GM23338 (cell line): ENCODE measurements at regions not wholly inside any gene's neighbourhood (a gene's known extent, or its start where the extent isn't known, plus 50 kb on each side); places are given as distances from the start of the nearest gene placed in this dataset.

ENCODE experiments used
- ATAC-seq: fragments of 200-7000 bp; cut with Tn5 transposase; 3 replicates; pipeline ENCODE4 v1.9.1; 2020
- DNase-seq: peaks from one replicate; pipeline ENCODE4 v3.0.0-alpha.2; 2015; ENCODE audit warnings: low spot score
- H2AFZ ChIP-seq: fragments of 200-600 bp; sonication (generic); 2 replicates; pipeline ENCODE4 v1.8.0; 2016; ENCODE audit warnings: antibody characterized with exemption, mild to moderate bottlenecking, moderate library complexity
- H3F3A ChIP-seq: fragments of 200-600 bp; sonication (generic); replicated peaks from 2 replicates; pipeline ENCODE4 v1.8.0; 2017; ENCODE audit warnings: antibody characterized with exemption, mixed run types, low read depth
- H3K27ac ChIP-seq: fragments of 200-600 bp; sonication (generic); 2 replicates; pipeline ENCODE4 v1.6.1; 2016; ENCODE audit warnings: low read depth
- H3K27me3 ChIP-seq: fragments of 200-600 bp; sonication (generic); 2 replicates; pipeline ENCODE4 v1.8.0; 2016; ENCODE audit warnings: mild to moderate bottlenecking, mixed run types, moderate library complexity; ENCODE audit not compliant: insufficient read depth
- H3K36me3 ChIP-seq: fragments of 200-600 bp; sonication (generic); 2 replicates; pipeline ENCODE4 v1.8.0; 2016; ENCODE audit warnings: mild to moderate bottlenecking; ENCODE audit not compliant: insufficient read depth
- H3K4me1 ChIP-seq: fragments of 200-600 bp; sonication (generic); 2 replicates; pipeline ENCODE4 v1.8.0; 2016; ENCODE audit warnings: mild to moderate bottlenecking, moderate library complexity; ENCODE audit not compliant: insufficient read depth
- H3K4me2 ChIP-seq: fragments of 200-600 bp; sonication (generic); 2 replicates; pipeline ENCODE4 v1.7.1; 2017; ENCODE audit warnings: mixed run types
- H3K4me3 ChIP-seq: fragments of 200-600 bp; sonication (generic); 2 replicates; pipeline ENCODE4 v1.6.1; 2016; ENCODE audit warnings: mixed run types
- H3K79me2 ChIP-seq: fragments of 200-600 bp; sonication (generic); replicated peaks from 2 replicates; pipeline ENCODE4 v1.8.0; 2017; ENCODE audit warnings: mild to moderate bottlenecking; ENCODE audit not compliant: insufficient read depth
- H3K9me2 ChIP-seq: fragments of 200-600 bp; sonication (generic); 2 replicates; pipeline ENCODE4 v1.8.0; 2017; ENCODE audit not compliant: insufficient read depth
- H4K20me1 ChIP-seq: fragments of 200-600 bp; sonication (generic); replicated peaks from 2 replicates; pipeline ENCODE4 v1.8.0; 2017; ENCODE audit warnings: mild to moderate bottlenecking; ENCODE audit not compliant: insufficient read depth
- H3K27ac Mint-ChIP-seq: 2 replicates; pipeline ENCODE4 v1.8.0; 2020; ENCODE audit warnings: inconsistent platforms, mild to moderate bottlenecking, moderate library complexity, mixed read lengths
- H3K27me3 Mint-ChIP-seq: 3 replicates; pipeline ENCODE4 v1.8.0; 2022; ENCODE audit warnings: low read depth, mild to moderate bottlenecking, moderate library complexity, mixed read lengths, inconsistent platforms; ENCODE audit not compliant: insufficient read depth, poor library complexity
- H3K36me3 Mint-ChIP-seq: 3 replicates; pipeline ENCODE4 v1.8.0; 2021; ENCODE audit warnings: low read depth, mild to moderate bottlenecking, inconsistent platforms, moderate library complexity, mixed read lengths
- H3K4me1 Mint-ChIP-seq: 3 replicates; pipeline ENCODE4 v1.8.0; 2020; ENCODE audit warnings: mild to moderate bottlenecking, inconsistent platforms, mixed read lengths
- H3K4me3 Mint-ChIP-seq: 3 replicates; pipeline ENCODE4 v1.8.0; 2021; ENCODE audit warnings: moderate library complexity, mild to moderate bottlenecking, inconsistent platforms, mixed read lengths
- H3K9me3 Mint-ChIP-seq: 3 replicates; pipeline ENCODE4 v1.8.0; 2020; ENCODE audit warnings: moderate library complexity, mild to moderate bottlenecking, inconsistent platforms, mixed read lengths
- ETS1 ChIP-seq: IDR thresholded peaks from 2 replicates; pipeline ENCODE4 v1.6.1; 2016; ENCODE audit warnings: antibody characterized with exemption
- EZH2 ChIP-seq: fragments of 200-600 bp; sonication (generic); IDR thresholded peaks from one replicate; pipeline ENCODE4 v1.8.0; 2017; ENCODE audit warnings: antibody characterized with exemption, mild to moderate bottlenecking, low read depth; ENCODE audit not compliant: unreplicated experiment
- EZH2phosphoT487 ChIP-seq: fragments of 200-600 bp; sonication (generic); IDR thresholded peaks from one replicate; pipeline ENCODE4 v1.8.1; 2018; ENCODE audit warnings: antibody characterized with exemption; ENCODE audit not compliant: unreplicated experiment
- POLR2AphosphoS5 ChIP-seq: IDR thresholded peaks from 2 replicates; pipeline ENCODE4 v1.6.1; 2016; ENCODE audit warnings: antibody characterized with exemption, low read depth
- REST ChIP-seq: IDR thresholded peaks from one replicate; pipeline ENCODE4 v1.6.1; 2018; ENCODE audit warnings: antibody characterized with exemption; ENCODE audit not compliant: unreplicated experiment
- STAT1 ChIP-seq: IDR thresholded peaks from one replicate; pipeline ENCODE4 v1.6.1; 2016; ENCODE audit warnings: antibody characterized with exemption; ENCODE audit not compliant: unreplicated experiment
- ZNF114 ChIP-seq: fragments of 250-450 bp; sonication (Bioruptor Pico); IDR thresholded peaks from 2 replicates; pipeline ENCODE4 v1.5.0; 2020; ENCODE audit warnings: mild to moderate bottlenecking, moderate library complexity
- ZNF331 ChIP-seq: fragments of 250-450 bp; sonication (Bioruptor Pico); IDR thresholded peaks from 2 replicates; pipeline ENCODE4 v1.5.0; 2020; ENCODE audit warnings: low read depth, mild to moderate bottlenecking, moderate library complexity
- ZNF462 ChIP-seq: fragments of 250-450 bp; sonication (Bioruptor Pico); IDR thresholded peaks from 2 replicates; pipeline ENCODE4 v1.5.0; 2020; ENCODE audit warnings: mild to moderate bottlenecking, moderate library complexity

GRCh38 chr11:21987261-21987660 is 205.6 kb upstream of the ANO5 start:
- H3K4me1 Mint-ChIP-seq: peaks cover 19% of the 10 kb centered on the region; the same call in 2 of the 3 replicates
- no peaks in the 10 kb centered on the region for H3K9me2 ChIP-seq
- H3K4me3 ChIP-seq: no peak overlapping the region
- no peaks in the 10 kb centered on the region for H3K9me3 Mint-ChIP-seq
- H3K27ac Mint-ChIP-seq: no peak overlapping the region
- no peak overlapping the region for H3K4me3 Mint-ChIP-seq
- H3K27ac ChIP-seq: no peak overlapping the region
- no peak overlapping the region for H2AFZ ChIP-seq
- no peak for ATAC-seq
- H3K79me2 ChIP-seq: no peaks in the 10 kb centered on the region
- H3K36me3 ChIP-seq: no peaks in the 10 kb centered on the region
- no peaks in the 10 kb centered on the region for H3K4me1 ChIP-seq
- H3K36me3 Mint-ChIP-seq: no peaks in the 10 kb centered on the region
- no peaks in the 10 kb centered on the region for H3K27me3 ChIP-seq
- H4K20me1 ChIP-seq: no peaks in the 10 kb centered on the region
- TF ChIP-seq STAT1 (no peak), POLR2AphosphoS5 (no peak)
- no peak overlapping the region for H3K4me2 ChIP-seq
- no peak for DNase-seq
- H3K27me3 Mint-ChIP-seq: no peaks in the 10 kb centered on the region
- H3F3A ChIP-seq: no peaks in the 10 kb centered on the region

- Histone ChIP-seq H3K4me3 (no peak overlapping the region), H3K36me3 (no peaks in the 10 kb centered on the region), H4K20me1 (no peaks in the 10 kb centered on the region), H3K4me2 (no peak overlapping the region), H3K9me2 (no peaks in the 10 kb centered on the region), H3F3A (no peaks in the 10 kb centered on the region), H3K79me2 (no peaks in the 10 kb centered on the region), H3K27ac (no peak overlapping the region), H3K4me1 (no peaks in the 10 kb centered on the region), H2AFZ (no peak overlapping the region), H3K27me3 (no peaks in the 10 kb centered on the region)
- TF ChIP-seq STAT1 (no peak), ETS1 (no peak), EZH2 (no peak), EZH2phosphoT487 (no peak), ZNF114 (CRISPR knock-in tag) (no peak), POLR2AphosphoS5 (no peak), REST (no peak), ZNF331 (no peak), ZNF462 (no peak)
- no peaks in the 10 kb centered on the region for H3K36me3 Mint-ChIP-seq
- no peak for ATAC-seq
- peaks cover 19% of the 10 kb centered on the region; the same call in 2 of the 3 replicates for H3K4me1 Mint-ChIP-seq
- H3K27ac Mint-ChIP-seq: no peak overlapping the region
- H3K27me3 Mint-ChIP-seq: no peaks in the 10 kb centered on the region
- H3K4me3 Mint-ChIP-seq: no peak overlapping the region
- DNase-seq: no peak
- H3K9me3 Mint-ChIP-seq: no peaks in the 10 kb centered on the region
Observed at GRCh38 chr11:21988477-21988876, 204.4 kb upstream of the ANO5 start.
